ENCODE measurements at regions not wholly inside any gene's neighbourhood (a gene's known extent, or its start where the extent isn't known, plus 50 kb on each side); places are given as distances from the start of the nearest gene placed in this dataset.

GRCh38 chr18:42183746-42184145, 228.7 kb downstream of the PIK3C3 start:
- TF ChIP-seq POLR2A (IDR thresholded peaks at IDR 0.05) (no peak), EP300 (IDR thresholded peaks at IDR 0.05) (no peak), POLR2AphosphoS5 (IDR thresholded peaks at IDR 0.05) (no peak)
- TF ChIP-seq, protein P1, sequence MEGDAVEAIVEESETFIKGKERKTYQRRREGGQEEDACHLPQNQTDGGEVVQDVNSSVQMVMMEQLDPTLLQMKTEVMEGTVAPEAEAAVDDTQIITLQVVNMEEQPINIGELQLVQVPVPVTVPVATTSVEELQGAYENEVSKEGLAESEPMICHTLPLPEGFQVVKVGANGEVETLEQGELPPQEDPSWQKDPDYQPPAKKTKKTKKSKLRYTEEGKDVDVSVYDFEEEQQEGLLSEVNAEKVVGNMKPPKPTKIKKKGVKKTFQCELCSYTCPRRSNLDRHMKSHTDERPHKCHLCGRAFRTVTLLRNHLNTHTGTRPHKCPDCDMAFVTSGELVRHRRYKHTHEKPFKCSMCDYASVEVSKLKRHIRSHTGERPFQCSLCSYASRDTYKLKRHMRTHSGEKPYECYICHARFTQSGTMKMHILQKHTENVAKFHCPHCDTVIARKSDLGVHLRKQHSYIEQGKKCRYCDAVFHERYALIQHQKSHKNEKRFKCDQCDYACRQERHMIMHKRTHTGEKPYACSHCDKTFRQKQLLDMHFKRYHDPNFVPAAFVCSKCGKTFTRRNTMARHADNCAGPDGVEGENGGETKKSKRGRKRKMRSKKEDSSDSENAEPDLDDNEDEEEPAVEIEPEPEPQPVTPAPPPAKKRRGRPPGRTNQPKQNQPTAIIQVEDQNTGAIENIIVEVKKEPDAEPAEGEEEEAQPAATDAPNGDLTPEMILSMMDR (IDR thresholded peaks at IDR 0.05), result no peak

GRCh38 chr18:42184685-42185477, 229.8 kb downstream of the PIK3C3 start:
- TF ChIP-seq EP300 (IDR thresholded peaks at IDR 0.05) (no peak), POLR2A (IDR thresholded peaks at IDR 0.05) (no peak), POLR2AphosphoS5 (IDR thresholded peaks at IDR 0.05) (no peak)
- TF ChIP-seq, protein P1 (IDR thresholded peaks at IDR 0.05), result no peak
- Histone ChIP-seq H3K27ac (no peak overlapping the region), H3K36me3 (no peaks in the 10 kb centered on the region), H3K27me3 (no peaks in the 10 kb centered on the region), H3K4me3 (no peak overlapping the region), H3K9me3 (no peaks in the 10 kb centered on the region), H3K4me1 (no peaks in the 10 kb centered on the region)
- WGBS, 2 donors, result 87 to 89% methylated on average over 15 of the region's 15 CpGs
- no peak for DNase-seq
- no peak for ATAC-seq (ENCODE audit: low FRiP score in 2 of 2)

More at GRCh38 chr18:42183746-42184145, 228.7 kb downstream of the PIK3C3 start:
- Histone ChIP-seq H3K36me3 (no peaks in the 10 kb centered on the region), H3K27me3 (no peaks in the 10 kb centered on the region), H3K27ac (no peak overlapping the region), H3K4me1 (no peaks in the 10 kb centered on the region), H3K4me3 (no peak overlapping the region), H3K9me3 (no peaks in the 10 kb centered on the region)
- ATAC-seq (ENCODE audit: low FRiP score in 2 of 2) (peak in 1 of 2 donors; percentile 14), DNase-seq (no peak)
- 67 to 72% methylated on average over 4 of the region's 4 CpGs for WGBS, 2 donors

- Histone ChIP-seq H3K4me1 (no peaks in the 10 kb centered on the region), H3K27ac (no peak overlapping the region), H3K9me3 (no peaks in the 10 kb centered on the region), H3K4me3 (no peak overlapping the region), H3K27me3 (no peaks in the 10 kb centered on the region), H3K36me3 (no peaks in the 10 kb centered on the region)
- ATAC-seq (ENCODE audit: low FRiP score in 2 of 2) (no peak), DNase-seq (no peak)
- no peak for TF ChIP-seq POLR2AphosphoS5 (IDR thresholded peaks at IDR 0.05)
- TF ChIP-seq POLR2A (IDR thresholded peaks at IDR 0.05), result no peak
- TF ChIP-seq, protein P1 (IDR thresholded peaks at IDR 0.05), result no peak
- TF ChIP-seq EP300 (IDR thresholded peaks at IDR 0.05), result no peak
These were observed 230.5 kb downstream of the PIK3C3 start for GRCh38 chr18:42185486-42185885.

- H3K4me3 ChIP-seq, result no peak overlapping the region
- no peaks in the 10 kb centered on the region for H3K27me3 ChIP-seq
- TF ChIP-seq POLR2AphosphoS5 (IDR thresholded peaks at IDR 0.05), result no peak
- no peak for TF ChIP-seq EP300 (IDR thresholded peaks at IDR 0.05)
- TF ChIP-seq, protein P1 (IDR thresholded peaks at IDR 0.05), result no peak
- TF ChIP-seq POLR2A (IDR thresholded peaks at IDR 0.05), result no peak
- no peak for DNase-seq
- no peak overlapping the region for H3K27ac ChIP-seq
- no peaks in the 10 kb centered on the region for H3K4me1 ChIP-seq
- WGBS, 2 donors, result 75 to 79% methylated on average over 4 of the region's 4 CpGs
- ATAC-seq (ENCODE audit: low FRiP score in 2 of 2), result no peak
- no peaks in the 10 kb centered on the region for H3K36me3 ChIP-seq
- no peaks in the 10 kb centered on the region for H3K9me3 ChIP-seq
These were observed 232.8 kb downstream of the PIK3C3 start for GRCh38 chr18:42187611-42188380.

Measured in upper lobe of left lung (tissue), 6 donors.